ENCODE measurements at regions not wholly inside any gene's neighbourhood (a gene's known extent, or its start where the extent isn't known, plus 50 kb on each side); places are given as distances from the start of the nearest gene placed in this dataset.

DNA sequence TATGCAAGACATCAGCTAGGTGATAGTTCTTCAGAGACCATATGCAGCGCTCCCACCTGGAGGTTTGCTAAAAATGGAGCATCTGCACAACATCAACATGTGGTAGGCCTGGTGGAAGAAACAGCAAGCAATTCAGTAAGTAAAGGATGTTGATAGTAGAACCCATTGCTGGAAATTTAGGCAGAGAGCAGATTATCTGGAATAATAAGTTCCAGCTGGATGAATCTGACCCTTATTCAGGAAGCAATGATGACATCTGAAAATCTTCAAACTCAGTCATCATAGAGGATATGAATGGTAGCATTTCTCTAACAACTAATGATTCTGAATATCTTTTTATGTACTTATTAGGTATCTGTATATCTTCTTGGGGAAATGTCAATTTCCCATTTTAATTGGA lies 225.2 kb upstream of the ANO3 start:
- ATAC-seq (ENCODE audit: low FRiP score in 2 of 2) (no peak), DNase-seq (no peak)
- H3K9me3 ChIP-seq = no peaks in the 10 kb centered on the region
- no peak overlapping the region for H3K4me3 ChIP-seq
- H3K27ac ChIP-seq = no peak overlapping the region
- TF ChIP-seq EP300 (IDR thresholded peaks at IDR 0.05) (no peak), POLR2A (IDR thresholded peaks at IDR 0.05) (no peak), CTCF (IDR thresholded peaks at IDR 0.05) (no peak), POLR2AphosphoS5 (IDR thresholded peaks at IDR 0.05) (no peak)
- no peaks in the 10 kb centered on the region for H3K36me3 ChIP-seq
- peaks cover 0 to 3% (median 0%) of the 10 kb centered on the region in 4 donors for H3K4me1 ChIP-seq
- no peaks in the 10 kb centered on the region for H3K27me3 ChIP-seq
- WGBS, 2 donors = 100% methylated on average over 1 of the region's 1 CpG

- no peak overlapping the region for H3K27ac ChIP-seq
- H3K4me1 ChIP-seq = peaks cover 0 to 3% (median 0%) of the 10 kb centered on the region in 4 donors
- WGBS, 2 donors = 37 to 44% methylated on average over 2 of the region's 2 CpGs
- no peaks in the 10 kb centered on the region for H3K27me3 ChIP-seq
- no peak for DNase-seq
- TF ChIP-seq CTCF (IDR thresholded peaks at IDR 0.05) (no peak), EP300 (IDR thresholded peaks at IDR 0.05) (no peak), POLR2A (IDR thresholded peaks at IDR 0.05) (no peak), POLR2AphosphoS5 (IDR thresholded peaks at IDR 0.05) (no peak)
- no peaks in the 10 kb centered on the region for H3K36me3 ChIP-seq
- H3K4me3 ChIP-seq = no peak overlapping the region
- no peak for ATAC-seq (ENCODE audit: low FRiP score in 2 of 2)
- no peaks in the 10 kb centered on the region for H3K9me3 ChIP-seq
Measured at GRCh38 chr11:26109658-26110368, 222.1 kb upstream of the ANO3 start.

- no peak for ATAC-seq (ENCODE audit: low FRiP score in 2 of 2)
- no peak for DNase-seq
- Histone ChIP-seq H3K36me3 (no peaks in the 10 kb centered on the region), H3K4me1 (peaks cover 0 to 3% (median 0%) of the 10 kb centered on the region in 4 donors), H3K27me3 (no peaks in the 10 kb centered on the region), H3K9me3 (no peaks in the 10 kb centered on the region), H3K27ac (no peak overlapping the region), H3K4me3 (no peak overlapping the region)
- TF ChIP-seq POLR2A (IDR thresholded peaks at IDR 0.05) (no peak), CTCF (IDR thresholded peaks at IDR 0.05) (no peak), EP300 (IDR thresholded peaks at IDR 0.05) (no peak), POLR2AphosphoS5 (IDR thresholded peaks at IDR 0.05) (no peak)
Measured at GRCh38 chr11:26112264-26112663, 219.7 kb upstream of the ANO3 start.

GRCh38 chr11:26121466-26121865 lies 210.5 kb upstream of the ANO3 start:
- H3K36me3 ChIP-seq = no peaks in the 10 kb centered on the region
- no peaks in the 10 kb centered on the region for H3K9me3 ChIP-seq
- H3K27me3 ChIP-seq = no peaks in the 10 kb centered on the region
- no peak for TF ChIP-seq EP300 (IDR thresholded peaks at IDR 0.05)
- DNase-seq (no peak), ATAC-seq (ENCODE audit: low FRiP score in 2 of 2) (no peak)
- WGBS, 2 donors = 89 to 97% methylated on average over 2 of the region's 2 CpGs
- H3K4me1 ChIP-seq = no peaks in the 10 kb centered on the region
- H3K27ac ChIP-seq = no peak overlapping the region
- no peak overlapping the region for H3K4me3 ChIP-seq

GRCh38 chr11:26126741-26127140 lies 205.2 kb upstream of the ANO3 start:
- TF ChIP-seq POLR2A (IDR thresholded peaks at IDR 0.05) = no peak
- TF ChIP-seq EP300 (IDR thresholded peaks at IDR 0.05) = no peak
- no peak for TF ChIP-seq CTCF (IDR thresholded peaks at IDR 0.05)
- TF ChIP-seq POLR2AphosphoS5 (IDR thresholded peaks at IDR 0.05) = no peak
- Histone ChIP-seq H3K4me1 (no peaks in the 10 kb centered on the region), H3K9me3 (no peaks in the 10 kb centered on the region), H3K4me3 (no peak overlapping the region), H3K36me3 (no peaks in the 10 kb centered on the region), H3K27ac (no peak overlapping the region), H3K27me3 (no peaks in the 10 kb centered on the region)
- ATAC-seq (ENCODE audit: low FRiP score in 2 of 2) (no peak), DNase-seq (no peak)

Data from upper lobe of left lung (tissue), 6 donors.